Epithelial cell of proximal tubule (primary cell): ENCODE measurements at regions not wholly inside any gene's neighbourhood (a gene's known extent, or its start where the extent isn't known, plus 50 kb on each side); places are given as distances from the start of the nearest gene placed in this dataset.
"Not testable (repeated sequence)": the region's sequence is repeated elsewhere in the genome, so short reads cannot be mapped to it uniquely, and the experiment has no call there.

Experiments used
- DNase-seq: peaks from one replicate; pipeline ENCODE4 v3.0.0-alpha.2; 2011; ENCODE audit warnings: low read depth
- H3K4me3 ChIP-seq: 2 replicates; pipeline ENCODE4 v1.5.1; 2011; ENCODE audit warnings: low read depth, mild to moderate bottlenecking, low read length
- CTCF ChIP-seq: conservative IDR thresholded peaks from 2 replicates; pipeline ENCODE4 v1.5.1; 2012; ENCODE audit warnings: low read depth, mild to moderate bottlenecking, low read length

DNA sequence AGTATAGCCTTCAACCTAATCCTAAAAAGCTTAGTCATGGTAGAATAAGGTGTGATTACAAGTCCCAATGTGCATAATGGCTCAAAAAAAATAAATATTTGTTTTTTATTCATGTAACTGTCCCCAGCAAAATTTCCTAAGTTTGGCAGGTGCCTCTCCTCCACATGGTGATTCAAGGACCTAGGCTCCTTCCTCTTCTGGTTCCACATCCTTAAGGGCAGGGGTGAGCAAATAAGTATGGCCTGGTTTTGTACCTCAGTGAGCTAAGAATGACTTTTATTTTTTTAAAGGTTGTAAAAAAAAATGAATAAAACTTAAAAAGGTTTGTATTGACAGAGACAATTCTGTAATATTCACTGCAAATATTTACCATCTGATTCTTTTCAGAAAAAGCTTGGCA is 343.5 kb upstream of the UBE2E2 start:
- TF ChIP-seq CTCF = no peak
- DNase-seq = no peak
- no peak overlapping the region for H3K4me3 ChIP-seq

DNA sequence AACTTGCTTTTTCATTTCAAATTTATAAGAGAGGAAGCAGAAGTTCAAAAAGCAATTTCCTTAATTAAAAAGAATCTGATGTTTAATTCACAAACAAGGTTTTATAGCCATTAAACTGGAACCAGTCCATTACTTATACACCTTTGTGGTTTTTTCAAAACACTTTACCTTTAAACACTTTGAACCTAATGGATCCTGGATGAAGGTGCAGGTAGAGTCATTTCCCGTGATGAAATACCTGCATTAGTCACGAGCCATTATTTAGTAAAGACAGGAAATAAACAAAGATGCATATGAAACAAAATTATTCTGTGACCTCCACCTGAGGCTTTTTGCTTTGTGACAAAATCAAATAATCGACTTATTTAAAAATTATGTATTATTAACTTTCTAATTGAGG is 341.7 kb upstream of the UBE2E2 start:
- no peak for DNase-seq
- no peak for TF ChIP-seq CTCF
- H3K4me3 ChIP-seq = no peak overlapping the region

DNA sequence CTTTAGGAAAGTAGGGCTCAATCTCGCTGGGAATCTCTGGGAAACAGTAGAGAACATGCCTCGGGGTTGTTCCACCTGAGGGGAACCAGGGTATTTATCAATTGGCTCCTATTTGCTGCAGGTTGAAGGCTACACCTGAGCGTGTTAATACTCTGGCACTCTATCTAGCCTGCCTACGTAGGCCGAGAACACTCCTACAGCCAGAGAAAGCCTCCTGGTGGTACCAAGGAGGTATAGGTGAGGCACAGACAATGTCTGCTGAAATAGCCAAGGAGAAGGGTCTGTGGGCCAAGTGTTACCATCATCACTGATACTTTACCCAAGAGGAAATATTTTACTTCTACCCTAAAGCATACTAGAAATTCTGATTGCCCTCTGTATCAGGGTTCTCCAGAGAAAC is 341.0 kb upstream of the UBE2E2 start:
- TF ChIP-seq CTCF = peak; percentile 25
- no peak overlapping the region for H3K4me3 ChIP-seq
- DNase-seq = no peak

GRCh38 chr3:22882834-22883233 is 320.3 kb upstream of the UBE2E2 start:
- DNase-seq, H3K4me3 ChIP-seq: not testable (repeated sequence)

- H3K4me3 ChIP-seq = no peak overlapping the region
- no peak for DNase-seq
- TF ChIP-seq CTCF = no peak
Measured at GRCh38 chr3:22885039-22885438, 318.1 kb upstream of the UBE2E2 start.

- DNase-seq = no peak
- no peak for TF ChIP-seq CTCF
- H3K4me3 ChIP-seq = no peak overlapping the region
Measured at GRCh38 chr3:22885574-22886341, 317.4 kb upstream of the UBE2E2 start.

DNA sequence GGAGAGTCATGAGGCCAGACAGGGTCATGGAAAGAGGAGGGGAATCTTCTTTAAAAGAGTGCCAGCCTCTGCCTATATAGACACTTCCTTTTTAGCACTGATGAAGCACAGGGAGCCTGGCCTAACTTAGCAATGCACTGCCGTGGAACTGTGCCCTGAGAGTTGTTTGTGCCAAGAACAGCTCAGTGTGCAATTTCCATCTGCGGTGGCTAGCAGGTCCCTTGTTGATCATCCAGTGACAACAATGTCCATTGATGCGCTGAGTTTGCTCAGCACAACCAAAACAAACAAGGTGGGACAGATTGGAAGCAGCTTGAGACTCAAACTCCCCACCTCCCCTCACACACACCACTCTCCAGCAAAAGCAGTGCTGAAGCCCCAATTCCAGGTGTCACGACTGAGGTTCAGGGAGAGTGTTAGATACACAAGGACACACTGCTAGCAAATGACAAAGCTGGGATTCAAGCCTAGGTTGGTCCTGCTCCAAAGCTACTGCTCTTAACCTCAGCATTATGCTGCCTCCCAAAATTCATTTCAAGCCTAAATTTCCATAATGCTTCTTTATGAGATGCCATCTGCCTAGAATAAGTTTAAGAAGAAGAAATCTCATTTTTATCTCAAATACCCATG is 316.6 kb upstream of the UBE2E2 start:
- no peak for TF ChIP-seq CTCF
- H3K4me3 ChIP-seq = no peak overlapping the region
- no peak for DNase-seq
